ENCODE measurements at regions not wholly inside any gene's neighbourhood (a gene's known extent, or its start where the extent isn't known, plus 50 kb on each side); places are given as distances from the start of the nearest gene placed in this dataset.

DNA sequence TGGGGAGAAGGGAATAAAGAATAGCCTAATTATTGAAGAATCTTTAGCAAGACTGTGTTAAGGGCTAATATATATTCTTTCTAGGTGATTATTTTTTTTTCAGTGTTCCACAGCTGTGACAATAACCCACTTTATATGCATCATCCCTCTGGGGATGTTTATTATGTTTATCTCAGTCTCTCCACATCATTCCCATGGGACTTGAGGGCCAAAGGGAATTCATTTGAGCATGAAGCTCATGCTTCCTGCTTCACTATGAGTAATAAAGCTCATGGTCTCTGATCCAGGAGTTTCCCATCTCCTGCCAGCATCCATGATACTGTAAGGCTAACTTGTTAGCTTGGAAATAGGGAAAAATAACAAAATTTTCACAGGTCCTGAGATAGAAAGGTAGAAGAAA lies 1888.4 kb downstream of the LRRC4C start:
- TF ChIP-seq, protein P1, sequence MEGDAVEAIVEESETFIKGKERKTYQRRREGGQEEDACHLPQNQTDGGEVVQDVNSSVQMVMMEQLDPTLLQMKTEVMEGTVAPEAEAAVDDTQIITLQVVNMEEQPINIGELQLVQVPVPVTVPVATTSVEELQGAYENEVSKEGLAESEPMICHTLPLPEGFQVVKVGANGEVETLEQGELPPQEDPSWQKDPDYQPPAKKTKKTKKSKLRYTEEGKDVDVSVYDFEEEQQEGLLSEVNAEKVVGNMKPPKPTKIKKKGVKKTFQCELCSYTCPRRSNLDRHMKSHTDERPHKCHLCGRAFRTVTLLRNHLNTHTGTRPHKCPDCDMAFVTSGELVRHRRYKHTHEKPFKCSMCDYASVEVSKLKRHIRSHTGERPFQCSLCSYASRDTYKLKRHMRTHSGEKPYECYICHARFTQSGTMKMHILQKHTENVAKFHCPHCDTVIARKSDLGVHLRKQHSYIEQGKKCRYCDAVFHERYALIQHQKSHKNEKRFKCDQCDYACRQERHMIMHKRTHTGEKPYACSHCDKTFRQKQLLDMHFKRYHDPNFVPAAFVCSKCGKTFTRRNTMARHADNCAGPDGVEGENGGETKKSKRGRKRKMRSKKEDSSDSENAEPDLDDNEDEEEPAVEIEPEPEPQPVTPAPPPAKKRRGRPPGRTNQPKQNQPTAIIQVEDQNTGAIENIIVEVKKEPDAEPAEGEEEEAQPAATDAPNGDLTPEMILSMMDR (IDR thresholded peaks at IDR 0.05): no peak
- TF ChIP-seq POLR2A (IDR thresholded peaks at IDR 0.05): no peak

All from lower leg skin (tissue), 3 donors.